ENCODE measurements at regions not wholly inside any gene's neighbourhood (a gene's known extent, or its start where the extent isn't known, plus 50 kb on each side); places are given as distances from the start of the nearest gene placed in this dataset.

DNA sequence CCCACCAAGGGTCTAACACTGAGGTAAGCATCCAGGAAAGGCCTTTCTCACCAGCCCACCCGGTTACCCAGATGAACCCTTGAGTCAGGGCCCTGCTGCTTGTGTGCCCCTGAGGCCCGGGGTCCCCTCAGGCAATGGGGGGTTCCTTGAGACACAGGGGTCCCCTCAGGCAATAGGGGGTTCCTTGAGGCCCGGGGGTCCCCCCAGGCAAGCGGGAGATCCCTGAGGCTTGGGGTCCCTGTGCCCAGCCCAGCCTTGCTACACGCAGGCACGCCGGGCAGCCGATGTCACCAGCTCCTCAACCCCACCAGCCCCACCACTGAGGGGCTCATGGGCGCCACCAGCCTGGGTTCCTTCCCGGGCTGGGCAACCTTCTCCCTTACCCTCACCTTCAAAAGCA is 247.2 kb downstream of the TTLL2 start (continued):
- TF ChIP-seq ZNF558 (tag by site-specific recombination; IDR thresholded peaks at IDR 0.05): no peak
- TF ChIP-seq, protein P1, sequence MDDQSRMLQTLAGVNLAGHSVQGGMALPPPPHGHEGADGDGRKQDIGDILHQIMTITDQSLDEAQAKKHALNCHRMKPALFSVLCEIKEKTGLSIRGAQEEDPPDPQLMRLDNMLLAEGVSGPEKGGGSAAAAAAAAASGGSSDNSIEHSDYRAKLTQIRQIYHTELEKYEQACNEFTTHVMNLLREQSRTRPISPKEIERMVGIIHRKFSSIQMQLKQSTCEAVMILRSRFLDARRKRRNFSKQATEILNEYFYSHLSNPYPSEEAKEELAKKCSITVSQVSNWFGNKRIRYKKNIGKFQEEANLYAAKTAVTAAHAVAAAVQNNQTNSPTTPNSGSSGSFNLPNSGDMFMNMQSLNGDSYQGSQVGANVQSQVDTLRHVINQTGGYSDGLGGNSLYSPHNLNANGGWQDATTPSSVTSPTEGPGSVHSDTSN (CRISPR knock-in tag; IDR thresholded peaks at IDR 0.05): no peak
- no peak for TF ChIP-seq ZNF624 (tag by site-specific recombination; IDR thresholded peaks at IDR 0.05)
- no peak for TF ChIP-seq ZNF184 (tag by site-specific recombination; IDR thresholded peaks at IDR 0.05)

DNA sequence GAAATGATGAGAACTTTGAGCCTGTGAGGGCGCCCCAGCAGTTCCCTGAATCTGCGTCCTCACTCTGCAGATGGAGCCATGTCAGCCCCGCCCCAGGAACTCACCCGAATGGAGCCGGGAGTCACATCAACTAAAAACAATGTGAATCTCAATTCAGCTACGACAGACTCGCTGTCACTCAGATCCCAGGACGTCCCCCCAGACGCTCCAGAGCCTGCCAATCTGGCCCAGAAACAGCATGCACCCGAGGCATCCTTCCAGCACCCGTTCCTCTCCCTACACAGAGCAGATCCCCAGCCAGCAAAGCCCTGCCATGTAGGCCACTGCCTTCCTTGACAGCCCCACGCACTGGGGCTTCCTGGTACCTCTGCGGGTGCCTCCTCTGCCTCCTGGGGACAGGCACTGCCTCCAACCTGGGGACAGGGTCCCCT is 248.0 kb downstream of the TTLL2 start:
- Histone ChIP-seq H3K4me3 (ENCODE audit: low read depth, low read length) (no peak overlapping the region), H3K9me3 (ENCODE audit: control insufficient read depth, insufficient read depth, low read depth, low read length) (no peaks in the 10 kb centered on the region), H3K4me1 (ENCODE audit: control insufficient read depth, insufficient read depth, low read length) (no peaks in the 10 kb centered on the region), H3K36me3 (ENCODE audit: control insufficient read depth in 2 of 2, insufficient read depth in 1 of 2, low read length in 2 of 2) (no peaks in the 10 kb centered on the region), H3K27ac (ENCODE audit: extremely low read depth, low read depth, low read length) (no peak overlapping the region)
- CTCF ChIA-PET: no interaction called here
- TF ChIP-seq, protein P2, sequence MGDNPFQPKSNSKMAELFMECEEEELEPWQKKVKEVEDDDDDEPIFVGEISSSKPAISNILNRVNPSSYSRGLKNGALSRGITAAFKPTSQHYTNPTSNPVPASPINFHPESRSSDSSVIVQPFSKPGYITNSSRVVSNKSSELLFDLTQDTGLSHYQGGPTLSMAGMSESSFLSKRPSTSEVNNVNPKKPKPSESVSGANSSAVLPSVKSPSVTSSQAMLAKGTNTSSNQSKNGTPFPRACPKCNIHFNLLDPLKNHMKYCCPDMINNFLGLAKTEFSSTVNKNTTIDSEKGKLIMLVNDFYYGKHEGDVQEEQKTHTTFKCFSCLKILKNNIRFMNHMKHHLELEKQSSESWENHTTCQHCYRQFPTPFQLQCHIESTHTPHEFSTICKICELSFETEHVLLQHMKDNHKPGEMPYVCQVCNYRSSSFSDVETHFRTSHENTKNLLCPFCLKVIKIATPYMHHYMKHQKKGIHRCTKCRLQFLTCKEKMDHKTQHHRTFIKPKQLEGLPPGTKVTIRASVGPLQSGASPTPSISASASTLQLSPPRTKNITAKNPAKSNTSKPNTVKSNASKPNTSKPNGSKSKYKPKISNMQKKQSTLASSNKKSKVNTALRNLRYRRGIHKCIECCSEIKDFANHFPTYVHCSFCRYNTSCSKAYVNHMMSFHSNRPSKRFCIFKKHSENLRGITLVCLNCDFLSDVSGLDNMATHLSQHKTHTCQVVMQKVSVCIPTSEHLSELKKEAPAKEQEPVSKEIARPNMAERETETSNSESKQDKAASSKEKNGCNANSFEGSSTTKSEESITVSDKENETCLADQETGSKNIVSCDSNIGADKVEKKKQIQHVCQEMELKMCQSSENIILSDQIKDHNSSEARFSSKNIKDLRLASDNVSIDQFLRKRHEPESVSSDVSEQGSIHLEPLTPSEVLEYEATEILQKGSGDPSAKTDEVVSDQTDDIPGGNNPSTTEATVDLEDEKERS (tag by site-specific recombination; IDR thresholded peaks at IDR 0.05): no peak
- TF ChIP-seq ZNF548 (tag by site-specific recombination; IDR thresholded peaks at IDR 0.05) (no peak), HOXD13 (CRISPR knock-in tag; IDR thresholded peaks at IDR 0.05; ENCODE audit: borderline replicate concordance) (no peak), GFI1B (tag by site-specific recombination; IDR thresholded peaks at IDR 0.05) (no peak), TCF7L2 (IDR thresholded peaks at IDR 0.05; ENCODE audit: borderline replicate concordance, low read depth, low read length) (no peak), ZNF792 (tag by site-specific recombination; IDR thresholded peaks at IDR 0.05) (no peak), ZNF138 (tag by site-specific recombination; IDR thresholded peaks at IDR 0.05; ENCODE audit: borderline replicate concordance) (no peak), ZNF600 (tag by site-specific recombination; IDR thresholded peaks at IDR 0.05) (no peak), ZNF555 (tag by site-specific recombination; conservative IDR thresholded peaks at IDR 0.05) (no peak), GLI4 (tag by site-specific recombination; IDR thresholded peaks at IDR 0.05) (no peak), KLF8 (tag by site-specific recombination; IDR thresholded peaks at IDR 0.05) (no peak), ZNF354C (tag by site-specific recombination; IDR thresholded peaks at IDR 0.05; ENCODE audit: borderline replicate concordance, low read depth) (no peak), GLI2 (tag by site-specific recombination; IDR thresholded peaks at IDR 0.05; ENCODE audit: borderline replicate concordance, low read depth) (no peak), ZNF266 (tag by site-specific recombination; IDR thresholded peaks at IDR 0.05; ENCODE audit: low read depth) (no peak), ZNF391 (tag by site-specific recombination; IDR thresholded peaks at IDR 0.05; ENCODE audit: borderline replicate concordance, low read depth) (no peak)
- TF ChIP-seq, protein P3, sequence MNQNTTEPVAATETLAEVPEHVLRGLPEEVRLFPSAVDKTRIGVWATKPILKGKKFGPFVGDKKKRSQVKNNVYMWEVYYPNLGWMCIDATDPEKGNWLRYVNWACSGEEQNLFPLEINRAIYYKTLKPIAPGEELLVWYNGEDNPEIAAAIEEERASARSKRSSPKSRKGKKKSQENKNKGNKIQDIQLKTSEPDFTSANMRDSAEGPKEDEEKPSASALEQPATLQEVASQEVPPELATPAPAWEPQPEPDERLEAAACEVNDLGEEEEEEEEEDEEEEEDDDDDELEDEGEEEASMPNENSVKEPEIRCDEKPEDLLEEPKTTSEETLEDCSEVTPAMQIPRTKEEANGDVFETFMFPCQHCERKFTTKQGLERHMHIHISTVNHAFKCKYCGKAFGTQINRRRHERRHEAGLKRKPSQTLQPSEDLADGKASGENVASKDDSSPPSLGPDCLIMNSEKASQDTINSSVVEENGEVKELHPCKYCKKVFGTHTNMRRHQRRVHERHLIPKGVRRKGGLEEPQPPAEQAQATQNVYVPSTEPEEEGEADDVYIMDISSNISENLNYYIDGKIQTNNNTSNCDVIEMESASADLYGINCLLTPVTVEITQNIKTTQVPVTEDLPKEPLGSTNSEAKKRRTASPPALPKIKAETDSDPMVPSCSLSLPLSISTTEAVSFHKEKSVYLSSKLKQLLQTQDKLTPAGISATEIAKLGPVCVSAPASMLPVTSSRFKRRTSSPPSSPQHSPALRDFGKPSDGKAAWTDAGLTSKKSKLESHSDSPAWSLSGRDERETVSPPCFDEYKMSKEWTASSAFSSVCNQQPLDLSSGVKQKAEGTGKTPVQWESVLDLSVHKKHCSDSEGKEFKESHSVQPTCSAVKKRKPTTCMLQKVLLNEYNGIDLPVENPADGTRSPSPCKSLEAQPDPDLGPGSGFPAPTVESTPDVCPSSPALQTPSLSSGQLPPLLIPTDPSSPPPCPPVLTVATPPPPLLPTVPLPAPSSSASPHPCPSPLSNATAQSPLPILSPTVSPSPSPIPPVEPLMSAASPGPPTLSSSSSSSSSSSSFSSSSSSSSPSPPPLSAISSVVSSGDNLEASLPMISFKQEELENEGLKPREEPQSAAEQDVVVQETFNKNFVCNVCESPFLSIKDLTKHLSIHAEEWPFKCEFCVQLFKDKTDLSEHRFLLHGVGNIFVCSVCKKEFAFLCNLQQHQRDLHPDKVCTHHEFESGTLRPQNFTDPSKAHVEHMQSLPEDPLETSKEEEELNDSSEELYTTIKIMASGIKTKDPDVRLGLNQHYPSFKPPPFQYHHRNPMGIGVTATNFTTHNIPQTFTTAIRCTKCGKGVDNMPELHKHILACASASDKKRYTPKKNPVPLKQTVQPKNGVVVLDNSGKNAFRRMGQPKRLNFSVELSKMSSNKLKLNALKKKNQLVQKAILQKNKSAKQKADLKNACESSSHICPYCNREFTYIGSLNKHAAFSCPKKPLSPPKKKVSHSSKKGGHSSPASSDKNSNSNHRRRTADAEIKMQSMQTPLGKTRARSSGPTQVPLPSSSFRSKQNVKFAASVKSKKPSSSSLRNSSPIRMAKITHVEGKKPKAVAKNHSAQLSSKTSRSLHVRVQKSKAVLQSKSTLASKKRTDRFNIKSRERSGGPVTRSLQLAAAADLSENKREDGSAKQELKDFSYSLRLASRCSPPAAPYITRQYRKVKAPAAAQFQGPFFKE (tag by site-specific recombination; IDR thresholded peaks at IDR 0.05; ENCODE audit: borderline replicate concordance): no peak
- TF ChIP-seq, protein P4, sequence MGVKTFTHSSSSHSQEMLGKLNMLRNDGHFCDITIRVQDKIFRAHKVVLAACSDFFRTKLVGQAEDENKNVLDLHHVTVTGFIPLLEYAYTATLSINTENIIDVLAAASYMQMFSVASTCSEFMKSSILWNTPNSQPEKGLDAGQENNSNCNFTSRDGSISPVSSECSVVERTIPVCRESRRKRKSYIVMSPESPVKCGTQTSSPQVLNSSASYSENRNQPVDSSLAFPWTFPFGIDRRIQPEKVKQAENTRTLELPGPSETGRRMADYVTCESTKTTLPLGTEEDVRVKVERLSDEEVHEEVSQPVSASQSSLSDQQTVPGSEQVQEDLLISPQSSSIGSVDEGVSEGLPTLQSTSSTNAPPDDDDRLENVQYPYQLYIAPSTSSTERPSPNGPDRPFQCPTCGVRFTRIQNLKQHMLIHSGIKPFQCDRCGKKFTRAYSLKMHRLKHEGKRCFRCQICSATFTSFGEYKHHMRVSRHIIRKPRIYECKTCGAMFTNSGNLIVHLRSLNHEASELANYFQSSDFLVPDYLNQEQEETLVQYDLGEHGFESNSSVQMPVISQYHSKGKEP (tag by site-specific recombination; IDR thresholded peaks at IDR 0.05): no peak
- TF ChIP-seq, protein P5, sequence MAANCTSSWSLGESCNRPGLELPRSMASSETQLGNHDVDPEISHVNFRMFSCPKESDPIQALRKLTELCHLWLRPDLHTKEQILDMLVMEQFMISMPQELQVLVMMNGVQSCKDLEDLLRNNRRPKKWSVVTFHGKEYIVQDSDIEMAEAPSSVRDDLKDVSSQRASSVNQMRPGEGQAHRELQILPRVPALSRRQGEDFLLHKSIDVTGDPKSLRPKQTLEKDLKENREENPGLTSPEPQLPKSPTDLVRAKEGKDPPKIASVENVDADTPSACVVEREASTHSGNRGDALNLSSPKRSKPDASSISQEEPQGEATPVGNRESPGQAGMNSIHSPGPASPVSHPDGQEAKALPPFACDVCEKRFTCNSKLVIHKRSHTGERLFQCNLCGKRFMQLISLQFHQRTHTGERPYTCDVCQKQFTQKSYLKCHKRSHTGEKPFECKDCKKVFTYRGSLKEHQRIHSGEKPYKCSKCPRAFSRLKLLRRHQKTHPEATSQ (tag by site-specific recombination; IDR thresholded peaks at IDR 0.05): no peak
- TF ChIP-seq, protein P6, sequence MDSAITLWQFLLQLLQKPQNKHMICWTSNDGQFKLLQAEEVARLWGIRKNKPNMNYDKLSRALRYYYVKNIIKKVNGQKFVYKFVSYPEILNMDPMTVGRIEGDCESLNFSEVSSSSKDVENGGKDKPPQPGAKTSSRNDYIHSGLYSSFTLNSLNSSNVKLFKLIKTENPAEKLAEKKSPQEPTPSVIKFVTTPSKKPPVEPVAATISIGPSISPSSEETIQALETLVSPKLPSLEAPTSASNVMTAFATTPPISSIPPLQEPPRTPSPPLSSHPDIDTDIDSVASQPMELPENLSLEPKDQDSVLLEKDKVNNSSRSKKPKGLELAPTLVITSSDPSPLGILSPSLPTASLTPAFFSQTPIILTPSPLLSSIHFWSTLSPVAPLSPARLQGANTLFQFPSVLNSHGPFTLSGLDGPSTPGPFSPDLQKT (IDR thresholded peaks at IDR 0.05; ENCODE audit: borderline replicate concordance, low read depth, low read length): no peak
- POLR2A ChIA-PET: no interaction called here

All from HEK293 (cell line).